H9 (cell line): ENCODE measurements at regions not wholly inside any gene's neighbourhood (a gene's known extent, or its start where the extent isn't known, plus 50 kb on each side); places are given as distances from the start of the nearest gene placed in this dataset.

Experiments used
- DNase-seq: peaks from one replicate; pipeline ENCODE4 v3.0.0-alpha.2; 2017
- H2AFZ ChIP-seq: one replicate; pipeline ENCODE4 v1.6.1; 2013; ENCODE audit warnings: mild to moderate bottlenecking, low read length, control low read depth, moderate library complexity
- H2AK5ac ChIP-seq: 2 replicates; pipeline ENCODE4 v1.6.1; 2013; ENCODE audit warnings: low read length, control low read depth, mixed read lengths; ENCODE audit not compliant: insufficient read length
- H2BK120ac ChIP-seq: one replicate; pipeline ENCODE4 v1.6.1; 2013; ENCODE audit warnings: low read depth, mild to moderate bottlenecking, low read length, control low read depth, inconsistent platforms; ENCODE audit not compliant: poor library complexity, severe bottlenecking
- H2BK12ac ChIP-seq: 2 replicates; pipeline ENCODE4 v1.6.1; 2013; ENCODE audit warnings: low read length, control low read depth, mixed read lengths, low read depth; ENCODE audit not compliant: insufficient read length
- H2BK15ac ChIP-seq: 2 replicates; pipeline ENCODE4 v1.6.1; 2013; ENCODE audit warnings: low read depth, low read length, control low read depth
- H2BK20ac ChIP-seq: one replicate; pipeline ENCODE4 v1.6.1; 2013; ENCODE audit warnings: low read depth, mild to moderate bottlenecking, low read length, control low read depth, inconsistent platforms; ENCODE audit not compliant: poor library complexity, severe bottlenecking
- H2BK5ac ChIP-seq: 2 replicates; pipeline ENCODE4 v1.6.1; 2013; ENCODE audit warnings: low read length, control low read depth, mixed read lengths; ENCODE audit not compliant: insufficient read length
- H3K14ac ChIP-seq: 2 replicates; pipeline ENCODE4 v1.6.1; 2013; ENCODE audit warnings: low read length, control low read depth; ENCODE audit not compliant: insufficient read depth
- H3K18ac ChIP-seq: 2 replicates; pipeline ENCODE4 v1.6.1; 2013; ENCODE audit warnings: low read depth, mild to moderate bottlenecking, mixed read lengths, low read length, control low read depth; ENCODE audit not compliant: insufficient read length
- H3K23ac ChIP-seq: 2 replicates; pipeline ENCODE4 v1.6.1; 2013; ENCODE audit warnings: low read length, control low read depth, mixed read lengths, low read depth; ENCODE audit not compliant: insufficient read length
- H3K23me2 ChIP-seq: 2 replicates; pipeline ENCODE4 v1.6.1; 2013; ENCODE audit warnings: low read depth, mild to moderate bottlenecking, mixed read lengths, low read length, control low read depth; ENCODE audit not compliant: insufficient read length, poor library complexity, severe bottlenecking
- H3K27ac ChIP-seq: 2 replicates; pipeline ENCODE4 v1.5.1; 2013; ENCODE audit warnings: low read length, control low read depth, mixed read lengths, low read depth; ENCODE audit not compliant: insufficient read length
- H3K27me3 ChIP-seq: 2 replicates; pipeline ENCODE4 v1.6.1; 2013; ENCODE audit warnings: low read length, control low read depth, inconsistent platforms; ENCODE audit not compliant: insufficient read depth
- H3K4ac ChIP-seq: 2 replicates; pipeline ENCODE4 v1.6.1; 2013; ENCODE audit warnings: low read depth, mild to moderate bottlenecking, control low read depth, inconsistent platforms, low read length, moderate library complexity
- H3K4me1 ChIP-seq: 2 replicates; pipeline ENCODE4 v1.6.1; 2013; ENCODE audit warnings: low read length, control low read depth, inconsistent platforms; ENCODE audit not compliant: insufficient read depth
- H3K4me2 ChIP-seq: 2 replicates; pipeline ENCODE4 v1.6.1; 2013; ENCODE audit warnings: low read length, control low read depth, mixed read lengths; ENCODE audit not compliant: insufficient read length, insufficient read depth
- H3K56ac ChIP-seq: 2 replicates; pipeline ENCODE4 v1.6.1; 2013; ENCODE audit warnings: low read depth, mild to moderate bottlenecking, mixed read lengths, low read length, control low read depth; ENCODE audit not compliant: insufficient read length
- H3K79me1 ChIP-seq: 2 replicates; pipeline ENCODE4 v1.6.1; 2013; ENCODE audit warnings: low read depth, mild to moderate bottlenecking, moderate library complexity, low read length, control low read depth, inconsistent platforms; ENCODE audit not compliant: insufficient read depth, poor library complexity, severe bottlenecking
- H3K79me2 ChIP-seq: 2 replicates; pipeline ENCODE4 v1.6.1; 2013; ENCODE audit warnings: low read length, control low read depth, inconsistent platforms; ENCODE audit not compliant: insufficient read depth
- H3K9ac ChIP-seq: 2 replicates; pipeline ENCODE4 v1.6.1; 2013; ENCODE audit warnings: low read length, control low read depth, mixed read lengths; ENCODE audit not compliant: insufficient read length; ENCODE audit errors: extremely low read depth
- H3K9me3 ChIP-seq: one replicate; pipeline ENCODE4 v1.6.1; 2013; ENCODE audit warnings: low read depth, low read length, inconsistent platforms; ENCODE audit not compliant: control insufficient read depth
- H3T11ph ChIP-seq: one replicate; pipeline ENCODE4 v1.6.1; 2013; ENCODE audit warnings: mild to moderate bottlenecking, low read length, control low read depth, inconsistent platforms
- H4K20me1 ChIP-seq: one replicate; pipeline ENCODE4 v1.6.1; 2013; ENCODE audit not compliant: control insufficient read depth, insufficient read length, insufficient read depth
- H4K5ac ChIP-seq: 2 replicates; pipeline ENCODE4 v1.6.1; 2013; ENCODE audit warnings: low read depth, mild to moderate bottlenecking, mixed read lengths, low read length, control low read depth; ENCODE audit not compliant: insufficient read length
- H4K8ac ChIP-seq: replicated peaks from 2 replicates; pipeline ENCODE4 v1.6.1; 2013; ENCODE audit warnings: low read length, control low read depth, mixed read lengths, low read depth; ENCODE audit not compliant: insufficient read length
- H4K91ac ChIP-seq: 2 replicates; pipeline ENCODE4 v1.6.1; 2013; ENCODE audit warnings: low read depth, mild to moderate bottlenecking, moderate library complexity, mixed read lengths, low read length, control low read depth; ENCODE audit not compliant: insufficient read length
- H3K27ac Mint-ChIP-seq, 3 experiments: 2 replicates in 2 of 3; 3 replicates in 1 of 3; pipeline ENCODE4 v1.8.0; 2020 to 2021; ENCODE audit warnings: mixed read lengths in 3 of 3, mild to moderate bottlenecking in 1 of 3, moderate library complexity in 1 of 3
- H3K27me3 Mint-ChIP-seq: 2 replicates; pipeline ENCODE4 v1.8.0; 2021; ENCODE audit warnings: low read depth, mild to moderate bottlenecking, moderate library complexity, mixed read lengths
- H3K36me3 Mint-ChIP-seq, 3 experiments: 2 replicates in 2 of 3; 3 replicates in 1 of 3; pipeline ENCODE4 v1.8.0; 2020 to 2021; ENCODE audit warnings: low read depth in 3 of 3, mixed read lengths in 3 of 3; ENCODE audit not compliant: insufficient read depth in 1 of 3
- H3K4me1 Mint-ChIP-seq, 2 experiments: 2 replicates each; pipeline ENCODE4 v1.8.0; 2020; ENCODE audit warnings: mixed read lengths in 2 of 2
- H3K4me3 Mint-ChIP-seq, 2 experiments: 2 replicates in 1 of 2; 3 replicates in 1 of 2; pipeline ENCODE4 v1.8.0; 2020 to 2021; ENCODE audit warnings: mild to moderate bottlenecking in 2 of 2, mixed read lengths in 2 of 2, moderate library complexity in 1 of 2
- H3K9me3 Mint-ChIP-seq, 2 experiments: 2 replicates in 1 of 2; 3 replicates in 1 of 2; pipeline ENCODE4 v1.8.0; 2020; ENCODE audit warnings: mild to moderate bottlenecking in 2 of 2, mixed read lengths in 2 of 2, moderate library complexity in 1 of 2
- WGBS: extraction: QIAGEN DNeasy Blood & Tissue Kit; methylation state at CpG from one replicate; pipeline ENCODE4 v1.1.7; 2013; ENCODE audit warnings: missing lambda C conversion rate, low lambda C conversion rate, mixed read lengths; ENCODE audit not compliant: insufficient read length; ENCODE audit errors: extremely low coverage; 5-methylcytosine and 5-hydroxymethylcytosine counted together
- TF ChIP-seq, protein P1 (sequence below): fragments of 200-600 bp; sonication (generic); conservative IDR thresholded peaks from 3 replicates; pipeline ENCODE4 v1.8.0; 2021; ENCODE audit warnings: antibody characterized with exemption, mild to moderate bottlenecking

DNA sequence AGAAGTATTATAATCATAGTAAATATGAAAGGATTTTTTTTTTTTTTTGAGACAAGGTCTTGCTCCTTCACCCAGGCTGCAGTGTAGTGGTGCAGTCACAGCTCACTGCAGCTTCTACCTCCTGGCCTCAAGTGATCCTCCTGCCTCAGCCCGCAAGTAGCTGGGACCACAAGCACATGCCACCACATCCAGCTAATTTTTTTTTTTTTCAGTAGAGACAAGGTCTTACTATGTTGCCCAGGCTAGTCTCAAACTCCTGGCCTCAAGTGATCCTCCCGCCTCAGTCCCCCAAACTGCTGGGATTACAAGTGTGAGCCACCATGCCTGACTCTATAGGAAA, 86.2 kb upstream of the FOXN2 start:
- no peak overlapping the region for H3K14ac ChIP-seq
- no CpG with 5 or more reads among the region's 2 CpGs for WGBS
- no peaks in the 10 kb centered on the region for H3K79me2 ChIP-seq
- DNase-seq = no peak
- no peak overlapping the region for H2AFZ ChIP-seq
- H3K23me2 ChIP-seq = no peaks in the 10 kb centered on the region
- H2BK12ac ChIP-seq = no peak overlapping the region
- H3K27ac ChIP-seq = no peak overlapping the region
- H3K4ac ChIP-seq = no peak overlapping the region
- H3K4me1 ChIP-seq = no peaks in the 10 kb centered on the region
- H4K91ac ChIP-seq = no peak overlapping the region
- Mint-ChIP-seq H3K4me3 (no peak overlapping the region), H3K27ac (no peak overlapping the region), H3K4me1 (no peaks in the 10 kb centered on the region), H3K9me3 (no peaks in the 10 kb centered on the region), H3K36me3 (no peaks in the 10 kb centered on the region), H3K27me3 (no peaks in the 10 kb centered on the region)
- no peak overlapping the region for H2BK20ac ChIP-seq
- H2AK5ac ChIP-seq = no peak overlapping the region
- no peaks in the 10 kb centered on the region for H3K79me1 ChIP-seq
- H3K18ac ChIP-seq = no peak overlapping the region
- H4K20me1 ChIP-seq = no peaks in the 10 kb centered on the region
- no peak overlapping the region for H3K23ac ChIP-seq
- H3K4me2 ChIP-seq = no peak overlapping the region
- no peak overlapping the region for H3K9ac ChIP-seq
- no peak overlapping the region for H3K56ac ChIP-seq
- H2BK5ac ChIP-seq = no peak overlapping the region
- H4K5ac ChIP-seq = no peak overlapping the region
- H3K27me3 ChIP-seq = no peaks in the 10 kb centered on the region
- no peak overlapping the region for H2BK120ac ChIP-seq
- no peak overlapping the region for H2BK15ac ChIP-seq
- H4K8ac ChIP-seq = no peak overlapping the region
- H3K9me3 ChIP-seq = no peaks in the 10 kb centered on the region
- TF ChIP-seq, protein P1, sequence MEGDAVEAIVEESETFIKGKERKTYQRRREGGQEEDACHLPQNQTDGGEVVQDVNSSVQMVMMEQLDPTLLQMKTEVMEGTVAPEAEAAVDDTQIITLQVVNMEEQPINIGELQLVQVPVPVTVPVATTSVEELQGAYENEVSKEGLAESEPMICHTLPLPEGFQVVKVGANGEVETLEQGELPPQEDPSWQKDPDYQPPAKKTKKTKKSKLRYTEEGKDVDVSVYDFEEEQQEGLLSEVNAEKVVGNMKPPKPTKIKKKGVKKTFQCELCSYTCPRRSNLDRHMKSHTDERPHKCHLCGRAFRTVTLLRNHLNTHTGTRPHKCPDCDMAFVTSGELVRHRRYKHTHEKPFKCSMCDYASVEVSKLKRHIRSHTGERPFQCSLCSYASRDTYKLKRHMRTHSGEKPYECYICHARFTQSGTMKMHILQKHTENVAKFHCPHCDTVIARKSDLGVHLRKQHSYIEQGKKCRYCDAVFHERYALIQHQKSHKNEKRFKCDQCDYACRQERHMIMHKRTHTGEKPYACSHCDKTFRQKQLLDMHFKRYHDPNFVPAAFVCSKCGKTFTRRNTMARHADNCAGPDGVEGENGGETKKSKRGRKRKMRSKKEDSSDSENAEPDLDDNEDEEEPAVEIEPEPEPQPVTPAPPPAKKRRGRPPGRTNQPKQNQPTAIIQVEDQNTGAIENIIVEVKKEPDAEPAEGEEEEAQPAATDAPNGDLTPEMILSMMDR = no peak
- no peak overlapping the region for H3T11ph ChIP-seq
